ENCODE measurements at regions not wholly inside any gene's neighbourhood (a gene's known extent, or its start where the extent isn't known, plus 50 kb on each side); places are given as distances from the start of the nearest gene placed in this dataset.
A peak's percentile ranks its signal among the peaks of the same experiment; 100 is the strongest.
"Not testable (repeated sequence)": the region's sequence is repeated elsewhere in the genome, so short reads cannot be mapped to it uniquely, and the experiment has no call there.

DNA sequence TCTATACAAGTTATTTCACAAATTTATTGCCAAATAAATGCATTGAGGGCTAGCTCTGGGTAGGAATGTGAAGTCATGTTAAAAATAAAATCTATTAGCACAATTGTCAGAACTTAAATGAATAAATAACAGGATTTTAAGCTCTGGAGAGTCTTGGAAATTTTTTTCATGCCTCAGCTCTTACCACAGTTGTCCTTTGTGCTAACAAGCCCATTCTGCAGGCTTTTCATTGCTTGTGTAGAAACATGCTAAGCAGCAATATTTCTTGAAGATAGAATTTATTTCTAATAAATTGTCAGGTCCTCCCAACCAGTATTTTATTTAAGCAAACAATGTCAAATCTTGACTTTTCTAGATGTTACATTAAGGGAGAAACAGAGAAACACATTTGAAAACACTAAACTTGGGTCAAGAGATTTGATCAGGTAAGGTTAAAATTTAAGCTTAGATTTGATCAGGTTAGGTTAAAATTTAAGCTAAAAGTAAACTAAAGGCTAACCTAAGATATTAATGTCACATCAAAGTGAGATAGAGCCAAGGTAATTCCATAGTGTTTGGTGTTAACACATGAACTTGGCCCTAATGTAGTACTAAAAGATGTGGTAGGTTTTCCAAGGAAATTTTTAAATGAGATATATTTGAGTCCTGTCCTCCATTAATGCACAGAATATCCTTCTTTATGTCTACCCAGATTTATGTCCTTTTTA lies 179.1 kb upstream of the IL1RAPL1 start:
- peak; percentile 82 for FAIRE-seq

DNA sequence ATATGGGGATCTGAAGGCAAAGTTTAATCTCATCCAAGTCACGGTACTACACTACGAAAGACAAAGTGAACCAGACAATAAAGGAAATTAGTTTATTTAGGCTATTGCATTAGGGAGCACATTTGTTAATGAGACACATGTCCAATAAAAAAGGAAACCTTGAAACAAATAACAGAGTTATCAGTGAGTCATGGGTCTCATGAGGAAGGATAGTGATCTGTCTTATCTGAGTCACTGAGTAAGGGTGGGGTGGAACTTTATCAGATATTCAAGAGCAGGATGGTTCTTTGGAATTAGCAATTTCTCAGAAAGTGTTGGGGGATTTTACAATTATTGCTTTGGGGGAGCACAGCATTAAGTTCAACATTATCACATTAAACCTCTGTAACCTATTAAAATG lies 188.9 kb upstream of the IL1RAPL1 start:
- no peak for FAIRE-seq

DNA sequence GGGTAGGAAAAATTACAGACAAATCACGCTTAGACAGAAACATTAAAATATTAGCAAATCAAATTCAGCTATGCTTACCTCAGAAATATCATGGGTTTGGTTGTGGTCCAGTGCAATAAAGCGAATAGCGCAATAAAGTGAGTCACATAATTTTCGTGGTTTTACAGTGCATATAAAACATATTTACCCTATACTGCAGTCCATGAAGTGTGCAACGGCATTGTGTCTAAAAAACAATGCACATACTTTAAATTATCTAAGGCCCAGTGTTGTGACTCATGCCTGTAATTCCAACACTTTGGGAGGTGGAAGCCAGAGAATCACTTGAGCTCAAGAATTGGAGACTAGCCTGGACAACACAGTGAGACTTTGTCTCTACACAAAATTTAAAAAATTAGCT lies 195.7 kb upstream of the IL1RAPL1 start:
- no peak for FAIRE-seq

DNA sequence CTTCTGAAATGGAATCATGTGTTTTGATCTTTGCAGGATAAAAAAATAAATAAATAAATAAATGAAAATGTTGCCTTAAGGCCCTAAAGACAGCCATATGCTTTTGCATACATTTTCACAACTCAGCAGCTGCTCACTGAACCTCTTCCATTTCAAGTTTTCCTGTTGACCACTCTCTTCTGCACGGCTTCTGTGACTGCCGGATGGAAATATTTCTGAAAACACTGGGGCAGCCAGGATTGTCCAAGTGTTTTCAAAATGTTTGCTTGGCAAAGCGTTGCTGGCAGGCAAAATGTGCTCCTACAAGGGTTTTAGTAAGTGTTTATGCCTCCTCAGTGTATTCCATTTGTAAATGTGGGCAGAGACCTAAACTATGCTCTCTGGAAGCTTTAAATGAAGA lies 208.1 kb upstream of the IL1RAPL1 start:
- no peak for FAIRE-seq

DNA sequence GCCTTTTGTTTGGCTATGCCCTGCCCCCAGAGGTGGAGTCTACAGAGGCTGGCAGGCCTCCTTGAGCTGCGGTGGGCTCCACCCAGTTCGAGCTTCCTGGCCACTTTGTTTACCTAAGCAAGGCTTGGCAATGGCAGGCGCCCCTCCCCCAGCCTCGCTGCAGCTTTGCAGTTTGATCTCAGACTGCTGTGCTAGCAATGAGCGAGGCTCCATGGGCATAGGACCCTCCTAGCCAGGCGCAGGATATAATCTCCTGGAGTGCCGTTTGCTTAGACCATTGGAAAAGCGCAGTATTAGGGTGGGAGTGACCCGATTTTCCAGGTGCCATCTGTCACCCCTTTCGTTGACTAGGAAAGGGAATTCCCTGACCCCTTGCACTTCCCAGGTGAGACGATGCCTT lies 219.6 kb upstream of the IL1RAPL1 start:
- not testable (repeated sequence) for FAIRE-seq

DNA sequence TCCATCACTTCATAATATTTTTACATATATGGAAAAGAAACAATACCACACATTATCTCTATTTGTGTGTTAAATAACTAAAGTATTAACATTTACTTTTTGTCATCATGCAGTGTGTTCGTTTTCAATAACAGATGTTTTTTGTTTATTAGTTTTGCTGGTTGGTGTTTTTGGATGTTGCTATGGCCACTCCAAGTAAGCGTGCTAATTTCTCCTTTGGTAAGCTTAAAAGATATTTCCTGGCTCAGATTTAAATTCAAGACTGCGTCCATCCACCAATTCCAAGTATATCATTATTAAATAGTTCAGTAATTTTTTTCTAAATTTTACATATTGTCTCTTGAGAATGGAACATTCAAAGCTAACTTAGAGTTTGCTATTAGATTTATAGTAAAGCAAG lies 235.4 kb upstream of the IL1RAPL1 start:
- FAIRE-seq = no peak

DNA sequence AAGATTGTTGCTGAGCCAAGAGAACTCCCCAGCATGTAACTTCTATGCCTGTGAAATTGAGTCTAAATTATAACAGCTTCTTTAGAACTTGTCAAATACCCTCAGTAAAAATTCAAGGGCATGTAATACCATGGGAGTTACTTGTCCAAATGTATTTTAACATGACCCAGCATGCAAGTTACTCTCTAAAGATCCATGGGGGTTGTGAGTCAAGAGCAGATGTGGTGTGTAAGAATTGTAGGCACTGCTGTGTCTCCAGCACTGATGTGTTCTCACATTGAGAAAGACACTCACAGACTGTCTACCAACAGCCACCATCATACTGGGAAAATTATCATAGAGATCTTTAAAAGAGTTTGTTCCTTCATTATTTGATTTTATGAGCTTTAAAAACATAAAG lies 237.4 kb upstream of the IL1RAPL1 start:
- no peak for FAIRE-seq

DNA sequence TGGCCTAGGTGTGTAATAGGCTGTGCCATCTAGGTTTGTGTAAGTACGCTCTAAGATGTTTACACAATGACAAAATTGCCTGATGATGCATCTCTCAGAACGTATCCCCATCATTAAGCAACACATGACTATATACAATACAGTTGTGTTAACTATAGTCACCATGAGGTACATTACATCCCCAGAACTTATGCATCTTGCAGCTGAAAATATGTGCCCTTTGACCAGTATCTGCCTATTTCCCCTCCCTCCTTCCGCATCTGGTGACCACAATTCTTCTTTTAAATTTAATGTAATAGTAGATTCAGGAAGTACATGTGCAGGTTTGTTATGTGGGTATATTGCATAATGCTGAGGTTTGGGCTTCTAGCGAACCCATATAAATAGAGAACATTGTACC lies 239.8 kb upstream of the IL1RAPL1 start:
- no peak for FAIRE-seq

DNA sequence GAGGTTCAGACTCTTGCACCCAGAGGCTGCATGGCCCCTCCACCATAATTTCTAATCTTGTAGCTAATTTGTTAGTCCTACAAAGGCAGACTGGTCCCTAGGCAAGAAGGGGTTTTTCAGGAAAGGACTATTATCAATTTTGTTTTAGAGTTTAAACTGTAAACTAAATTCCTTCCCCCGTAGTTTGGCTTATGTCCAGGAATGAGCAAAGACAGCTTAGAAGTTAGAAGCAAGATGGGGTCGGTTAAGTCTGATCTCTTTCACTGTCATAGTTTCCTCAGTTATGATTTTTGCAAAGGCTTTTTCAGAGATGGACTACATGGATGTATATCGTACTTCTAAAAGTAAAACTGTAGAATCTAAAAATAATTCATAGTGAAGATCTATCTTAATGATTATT lies 258.1 kb upstream of the IL1RAPL1 start:
- FAIRE-seq = no peak

DNA sequence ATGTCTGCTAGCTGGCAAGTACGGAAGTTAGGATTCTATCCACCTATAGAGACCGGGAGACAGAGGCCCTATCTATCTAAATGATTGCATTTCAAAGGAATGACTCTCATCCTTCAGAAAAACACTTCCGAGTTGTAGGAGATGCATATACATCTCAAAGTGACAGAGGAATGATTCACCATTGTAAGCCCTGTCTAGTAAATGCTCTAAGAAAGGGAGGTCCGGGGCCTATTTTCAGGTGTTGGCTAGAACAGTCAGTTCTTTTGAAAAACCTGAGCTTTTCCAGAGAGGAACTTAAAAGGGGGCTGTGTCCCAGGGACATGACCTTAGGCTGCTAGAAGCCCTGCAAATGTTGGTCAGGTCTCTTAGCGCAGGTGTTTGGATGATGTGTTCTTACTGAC lies 262.9 kb upstream of the IL1RAPL1 start:
- no peak for FAIRE-seq

DNA sequence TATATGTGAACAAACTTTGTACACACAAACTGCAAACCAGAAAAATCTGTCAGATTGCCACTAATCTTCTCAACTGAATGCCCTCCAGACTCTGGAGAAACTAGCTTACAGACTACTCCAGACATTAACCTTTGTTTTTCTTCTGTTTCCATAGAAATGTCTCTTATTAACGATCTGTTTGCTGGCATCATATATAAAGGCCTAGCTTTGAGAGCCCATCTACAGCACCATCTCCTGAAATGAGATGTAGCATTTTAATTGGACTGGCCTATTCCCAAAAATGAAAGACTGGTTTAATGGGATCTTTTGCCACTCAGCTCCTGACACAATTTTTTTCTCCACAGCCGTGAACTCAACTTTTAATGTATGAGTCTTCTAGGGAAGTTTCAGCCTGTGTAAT lies 266.0 kb upstream of the IL1RAPL1 start:
- FAIRE-seq = no peak

DNA sequence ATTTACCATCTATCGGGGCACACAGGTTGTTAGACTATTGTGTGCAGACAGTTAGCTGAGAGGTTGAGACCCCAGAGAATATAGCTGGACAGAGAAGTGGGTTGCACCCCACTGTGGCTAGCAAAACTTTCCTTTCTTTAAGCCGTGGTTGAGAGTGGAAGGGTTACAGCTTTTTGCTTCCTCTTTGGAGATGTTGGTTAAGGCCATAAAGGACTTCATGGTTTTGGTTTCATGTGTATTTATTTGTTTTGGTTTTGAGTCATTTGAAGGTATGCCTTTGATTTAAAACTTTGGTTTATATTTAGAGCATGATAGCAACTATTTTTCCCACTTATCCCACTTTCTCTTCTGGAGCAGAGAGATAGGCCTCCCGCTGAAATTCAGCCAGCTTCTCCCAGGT lies 274.3 kb upstream of the IL1RAPL1 start:
- FAIRE-seq = no peak

DNA sequence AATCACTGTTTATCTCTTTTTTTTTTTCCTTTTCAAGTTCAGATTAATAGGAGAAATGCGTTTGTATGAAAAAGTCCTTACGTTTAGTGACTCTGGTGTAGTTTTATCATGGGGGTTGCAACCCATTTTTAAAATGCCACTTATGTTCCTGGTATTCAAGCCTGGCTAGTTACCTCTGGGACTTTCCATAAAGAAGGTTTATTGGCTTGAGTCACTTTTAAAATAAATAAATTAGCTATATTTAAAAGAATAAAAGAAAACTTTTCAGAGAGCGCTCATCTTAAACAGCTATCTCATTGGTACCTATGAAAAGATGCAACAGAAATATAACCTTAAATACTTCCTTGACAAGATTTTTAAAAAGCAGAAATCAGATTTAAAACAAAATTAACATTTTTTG lies 275.0 kb upstream of the IL1RAPL1 start:
- no peak for FAIRE-seq

DNA sequence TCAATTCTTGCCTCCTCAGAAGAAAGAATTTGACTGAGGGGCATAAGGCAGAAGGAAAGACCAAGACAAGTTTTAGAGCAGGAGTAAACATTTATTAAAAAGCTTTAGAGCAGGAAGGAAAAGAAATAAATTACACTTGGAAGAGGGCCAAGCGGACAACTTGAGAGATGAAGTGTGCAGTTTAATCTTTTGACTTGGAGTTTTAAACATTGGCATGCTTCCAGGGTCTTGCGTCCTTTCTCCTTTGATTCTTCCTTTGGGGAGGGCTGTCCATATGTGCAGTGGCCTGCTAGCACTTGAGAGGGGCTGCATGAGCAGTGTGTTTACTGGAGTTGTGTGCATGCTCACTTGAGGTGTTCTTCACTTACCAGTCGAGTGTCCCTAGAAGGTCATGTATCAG lies 275.8 kb upstream of the IL1RAPL1 start:
- no peak for FAIRE-seq

DNA sequence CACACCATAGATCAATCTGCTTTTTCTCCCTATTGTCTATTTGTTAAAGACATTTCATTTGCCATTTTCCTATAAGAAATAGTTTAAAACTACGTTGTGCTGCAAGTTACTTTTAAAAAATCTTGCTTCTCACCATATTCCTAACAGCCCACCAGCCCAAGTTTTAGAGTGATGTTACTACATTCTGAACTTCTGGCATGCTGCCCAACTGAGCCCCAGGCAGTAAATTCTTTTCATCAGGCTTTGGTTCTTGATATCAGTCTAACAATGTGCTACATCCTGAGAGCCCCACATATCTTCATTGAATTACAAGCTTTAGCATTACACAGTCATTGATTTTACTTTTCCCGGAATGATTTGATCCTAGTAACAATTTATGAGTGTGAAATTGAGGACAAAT lies 283.8 kb upstream of the IL1RAPL1 start:
- FAIRE-seq = no peak

DNA sequence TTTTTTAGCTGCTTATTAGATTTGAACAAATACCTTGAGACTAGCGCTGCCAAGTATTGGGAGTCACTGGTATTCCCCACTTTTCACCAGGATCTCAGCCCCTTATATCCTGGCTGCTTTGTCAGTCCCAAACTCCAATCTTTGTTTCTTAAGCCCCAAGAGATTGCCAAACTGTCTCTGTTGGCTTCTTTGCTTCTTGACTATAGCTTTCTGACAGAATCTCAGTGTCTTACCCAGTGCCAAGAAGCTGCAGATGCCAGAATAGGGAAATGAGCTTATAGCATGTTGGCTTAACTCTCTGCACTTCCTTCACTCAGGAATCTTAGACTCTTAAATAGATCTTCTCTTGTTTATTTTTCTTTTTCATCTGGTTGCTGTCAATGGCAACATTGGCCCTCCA lies 297.5 kb upstream of the DCAF8L1 start:
- FAIRE-seq = no peak

DNA sequence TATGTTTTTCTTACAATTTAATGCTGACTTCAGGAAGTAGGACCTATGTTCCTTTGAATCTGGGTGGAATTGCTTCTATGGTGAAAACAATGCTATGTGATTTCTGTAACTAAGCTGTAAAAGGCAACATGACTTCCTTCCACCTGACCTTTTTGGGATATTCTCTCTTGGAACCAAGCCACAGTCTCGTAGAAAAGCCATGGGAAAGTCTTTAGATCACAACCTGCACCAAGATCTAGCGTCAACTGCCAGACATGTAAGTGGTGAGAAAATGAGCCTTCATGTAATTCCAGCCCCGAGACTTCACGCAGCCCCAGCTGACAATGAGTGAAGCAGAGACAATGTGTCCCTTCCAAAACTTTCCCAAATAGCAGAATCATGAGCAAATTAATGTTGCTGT lies 297.0 kb upstream of the DCAF8L1 start:
- no peak for FAIRE-seq

DNA sequence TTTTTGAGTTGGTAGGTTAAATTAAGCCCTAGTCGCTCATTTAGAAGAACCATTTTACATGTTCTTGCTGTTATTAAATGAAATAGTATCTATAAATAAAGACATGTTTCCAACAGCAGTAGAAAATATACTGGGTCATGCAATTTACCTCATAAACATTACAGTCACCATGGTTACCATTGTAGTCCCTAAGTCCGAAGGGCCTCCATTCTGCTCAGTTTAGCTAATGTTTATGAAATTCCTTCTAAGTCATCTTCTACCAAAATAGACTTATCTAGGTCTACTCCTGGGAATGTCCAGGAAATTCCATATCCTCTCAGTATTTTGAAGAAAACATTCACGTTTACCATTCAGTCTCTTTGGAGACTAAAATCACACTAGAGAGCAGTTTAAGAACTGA lies 292.5 kb upstream of the DCAF8L1 start:
- FAIRE-seq = no peak

DNA sequence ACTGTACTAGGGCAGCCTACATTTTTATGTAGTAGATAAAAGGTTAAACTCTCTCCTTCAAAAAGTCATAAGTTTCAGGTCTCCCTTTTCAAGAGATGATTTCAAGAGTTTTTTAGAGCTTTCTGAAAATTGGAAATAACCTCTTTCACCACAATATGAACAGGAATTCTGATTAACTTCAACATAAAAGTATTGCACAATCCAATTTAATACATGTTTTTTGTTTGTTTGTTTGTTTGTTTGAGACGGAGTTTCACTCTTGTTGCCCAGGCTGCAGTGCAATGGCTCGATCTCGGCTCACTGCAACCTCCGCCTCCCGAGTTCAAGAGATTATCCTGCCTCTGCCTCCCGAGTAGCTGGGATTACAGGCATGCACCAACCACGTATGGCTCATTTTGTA lies 265.4 kb upstream of the DCAF8L1 start:
- FAIRE-seq = no peak

DNA sequence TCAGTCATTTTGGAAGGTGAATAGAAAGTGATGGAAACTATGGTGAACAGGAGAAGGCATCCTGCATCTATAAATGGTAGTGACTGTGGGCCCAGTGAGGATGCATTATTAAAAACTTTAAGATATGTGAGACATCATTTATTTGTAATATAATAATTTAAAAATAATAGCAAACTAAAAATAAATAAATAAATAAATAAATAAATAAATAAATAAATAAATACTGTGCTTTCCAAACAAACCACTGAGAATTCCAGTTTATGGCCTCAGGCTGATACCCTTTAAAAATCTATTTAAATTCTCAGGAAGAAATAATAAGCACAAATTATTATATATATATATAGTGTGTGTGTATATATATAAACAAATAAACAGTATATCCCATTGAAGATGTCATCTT lies 248.0 kb upstream of the DCAF8L1 start:
- peak; percentile 96 for FAIRE-seq

DNA sequence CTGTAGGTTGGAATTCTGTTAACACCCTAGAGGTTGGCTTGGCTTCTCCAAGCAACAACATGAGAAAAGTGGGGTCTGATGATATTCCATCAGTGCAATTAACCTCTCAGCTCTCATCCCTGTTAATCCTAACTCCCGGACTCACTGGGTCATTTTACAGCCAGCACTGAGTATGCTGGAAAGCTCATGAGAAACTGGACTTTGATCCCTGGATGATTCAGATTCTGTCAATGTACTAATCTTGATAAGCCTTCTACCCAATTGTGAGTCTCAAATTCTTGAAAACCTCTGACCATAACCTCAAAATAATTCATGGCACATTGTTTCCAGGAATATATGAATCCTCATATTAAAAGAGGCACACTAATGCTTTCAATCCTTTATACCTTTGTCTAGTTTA lies 244.3 kb upstream of the DCAF8L1 start:
- no peak for FAIRE-seq

DNA sequence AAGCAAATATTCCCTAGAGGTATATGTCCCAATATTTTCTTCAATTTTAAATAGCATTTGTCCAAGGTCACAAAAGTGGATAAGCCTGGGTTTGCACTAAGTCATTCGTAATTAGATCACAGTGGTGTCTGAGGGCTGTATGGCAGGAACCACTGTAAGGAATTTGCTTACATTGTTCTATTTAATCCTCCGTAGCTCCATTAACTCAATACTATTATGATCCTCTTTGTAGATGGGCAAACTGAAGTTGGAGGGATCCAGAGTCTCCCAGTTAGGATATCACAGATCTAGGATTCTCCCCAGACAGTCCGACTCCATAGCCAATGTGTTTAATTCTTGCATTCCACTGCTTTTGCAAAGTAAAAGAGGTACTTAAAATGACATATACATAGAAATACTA lies 242.7 kb upstream of the DCAF8L1 start:
- peak; percentile 41 for FAIRE-seq

DNA sequence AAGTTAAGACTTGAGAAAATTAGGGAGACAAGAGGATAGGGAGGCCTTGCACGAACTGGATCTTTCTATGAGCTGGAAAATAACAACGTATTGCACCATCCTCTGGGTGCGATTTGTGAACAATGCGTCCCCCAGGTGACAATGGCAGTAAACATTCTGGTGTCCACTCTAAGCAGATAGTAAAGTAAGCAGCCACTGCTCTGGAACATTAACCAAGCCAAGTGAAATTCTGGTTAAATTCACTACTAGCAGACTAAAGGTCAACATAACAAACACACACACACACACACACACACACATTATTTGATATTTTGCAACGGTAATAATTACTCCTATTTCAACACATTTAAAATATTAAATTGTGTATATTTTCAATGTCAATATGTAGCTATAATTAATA lies 242.2 kb upstream of the DCAF8L1 start:
- FAIRE-seq = no peak

DNA sequence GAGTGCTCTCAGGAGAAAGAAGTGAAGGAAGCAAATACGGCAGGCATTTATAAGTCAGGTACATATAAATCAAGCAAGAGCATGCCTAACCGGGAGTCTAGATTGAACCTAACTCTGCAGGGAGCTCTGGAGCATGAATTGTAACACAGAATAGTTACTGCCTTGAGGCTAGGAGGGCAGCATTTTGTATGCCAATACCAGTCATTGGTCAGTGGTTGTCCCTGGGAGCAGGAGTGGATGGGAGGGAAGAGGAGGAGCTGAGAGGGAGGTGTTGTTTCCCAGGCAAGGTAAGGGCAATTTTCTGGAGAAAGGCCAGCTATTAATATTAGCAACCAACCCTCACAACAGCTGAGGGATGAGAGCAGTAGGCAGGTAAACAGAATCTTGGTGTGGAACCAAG lies 224.7 kb upstream of the DCAF8L1 start:
- no peak for FAIRE-seq

DNA sequence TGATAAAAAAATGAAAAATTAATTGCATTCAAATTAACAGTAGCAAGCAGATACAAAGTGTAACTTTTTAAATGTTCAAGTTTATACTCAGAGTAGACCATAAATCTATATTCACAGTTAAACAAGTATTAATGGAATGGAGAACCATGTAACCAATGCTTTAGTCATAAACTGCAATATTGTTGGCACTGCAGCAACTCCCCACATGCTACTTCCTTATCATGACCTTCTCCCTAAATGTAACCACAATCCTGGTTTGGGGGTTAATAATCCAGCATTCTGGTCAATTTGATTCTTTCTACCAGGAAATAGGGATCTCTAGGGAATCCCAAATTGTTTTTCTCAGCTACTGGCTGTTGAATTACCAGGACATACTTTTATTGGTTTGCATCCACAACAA lies 223.9 kb upstream of the DCAF8L1 start:
- no peak for FAIRE-seq

DNA sequence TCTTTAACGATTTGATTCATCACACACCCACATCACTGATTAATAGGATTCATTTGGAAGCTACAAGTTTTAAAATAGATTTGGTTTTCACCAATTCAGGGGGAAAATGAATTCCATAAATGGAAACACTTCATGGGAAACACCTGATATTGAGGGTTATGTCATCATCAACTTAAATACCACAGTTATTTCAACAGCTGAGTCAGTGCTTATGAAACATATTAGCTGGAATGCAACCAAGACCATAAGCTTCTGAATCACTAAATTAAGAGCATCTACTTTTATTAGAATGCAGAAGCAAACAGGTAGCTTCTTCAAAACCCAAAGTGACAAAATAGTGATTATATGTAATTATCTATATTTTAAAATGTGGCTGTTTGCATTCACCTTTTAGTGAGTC lies 207.8 kb upstream of the DCAF8L1 start:
- no peak for FAIRE-seq

All from colon (tissue), 2 donors.